Myocyte (in vitro differentiated cells): ENCODE measurements at regions not wholly inside any gene's neighbourhood (a gene's known extent, or its start where the extent isn't known, plus 50 kb on each side); places are given as distances from the start of the nearest gene placed in this dataset.
"Not testable (repeated sequence)": the region's sequence is repeated elsewhere in the genome, so short reads cannot be mapped to it uniquely, and the experiment has no call there.

Experiments
- DNase-seq: peaks from one replicate; pipeline ENCODE4 v3.0.0-alpha.2; 2012; ENCODE audit warnings: low read depth

- DNase-seq, result no peak
These were observed 185.4 kb upstream of the MTMR8 start for GRCh38 chrX:64580605-64581004.

- peak; percentile 0 for DNase-seq
These were observed 184.8 kb upstream of the MTMR8 start for GRCh38 chrX:64580035-64580434.

- DNase-seq, result no peak
These were observed 175.8 kb upstream of the MTMR8 start for GRCh38 chrX:64571011-64571410.

GRCh38 chrX:64570204-64570603, 175.0 kb upstream of the MTMR8 start:
- no peak for DNase-seq

- DNase-seq, result not testable (repeated sequence)
These were observed 170.1 kb upstream of the MTMR8 start for GRCh38 chrX:64565348-64565747.

- DNase-seq, result not testable (repeated sequence)
These were observed 154.0 kb upstream of the MTMR8 start for GRCh38 chrX:64549236-64549635.

GRCh38 chrX:64536736-64537135, 141.5 kb upstream of the MTMR8 start:
- DNase-seq, result no peak
